ENCODE measurements at regions not wholly inside any gene's neighbourhood (a gene's known extent, or its start where the extent isn't known, plus 50 kb on each side); places are given as distances from the start of the nearest gene placed in this dataset.

DNA sequence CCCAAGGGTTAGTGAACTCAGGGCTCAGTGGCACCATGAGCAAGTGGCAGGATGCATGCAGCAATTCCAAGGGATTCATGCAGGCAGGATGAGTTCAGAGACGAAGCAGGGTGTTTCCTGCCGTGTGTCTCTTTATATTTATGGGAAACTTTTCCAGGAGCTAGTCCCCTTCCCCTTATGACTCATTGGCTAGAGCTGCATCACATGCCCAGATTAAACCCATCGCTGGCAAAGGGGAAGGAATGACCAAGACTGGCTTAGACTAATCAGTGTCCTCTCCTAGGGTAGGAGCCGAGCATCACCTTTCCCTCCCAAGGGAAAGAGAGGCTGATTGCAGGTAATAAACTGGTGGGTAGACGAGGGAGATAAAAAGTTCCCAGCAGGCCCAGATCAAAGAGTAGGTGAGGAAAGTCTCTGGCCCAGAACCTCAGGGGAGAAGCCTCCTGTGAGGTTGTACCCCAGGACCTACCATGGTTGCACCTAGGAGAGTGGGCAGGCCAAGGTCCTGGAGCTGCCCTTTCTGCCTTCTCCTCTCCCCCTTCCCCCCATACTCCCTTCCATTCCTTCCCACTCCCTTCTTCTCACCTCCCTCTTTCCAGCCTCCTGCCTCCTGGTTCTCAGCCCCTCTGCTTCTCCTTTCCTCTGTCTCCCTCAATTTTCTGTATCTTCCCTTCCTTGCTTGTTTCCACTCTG is 67.8 kb upstream of the ITGA11 start:
- no peak for DNase-seq (ENCODE audit: extremely low read depth in 1 of 11, low read depth in 9 of 11, low spot score in 4 of 11)

DNA sequence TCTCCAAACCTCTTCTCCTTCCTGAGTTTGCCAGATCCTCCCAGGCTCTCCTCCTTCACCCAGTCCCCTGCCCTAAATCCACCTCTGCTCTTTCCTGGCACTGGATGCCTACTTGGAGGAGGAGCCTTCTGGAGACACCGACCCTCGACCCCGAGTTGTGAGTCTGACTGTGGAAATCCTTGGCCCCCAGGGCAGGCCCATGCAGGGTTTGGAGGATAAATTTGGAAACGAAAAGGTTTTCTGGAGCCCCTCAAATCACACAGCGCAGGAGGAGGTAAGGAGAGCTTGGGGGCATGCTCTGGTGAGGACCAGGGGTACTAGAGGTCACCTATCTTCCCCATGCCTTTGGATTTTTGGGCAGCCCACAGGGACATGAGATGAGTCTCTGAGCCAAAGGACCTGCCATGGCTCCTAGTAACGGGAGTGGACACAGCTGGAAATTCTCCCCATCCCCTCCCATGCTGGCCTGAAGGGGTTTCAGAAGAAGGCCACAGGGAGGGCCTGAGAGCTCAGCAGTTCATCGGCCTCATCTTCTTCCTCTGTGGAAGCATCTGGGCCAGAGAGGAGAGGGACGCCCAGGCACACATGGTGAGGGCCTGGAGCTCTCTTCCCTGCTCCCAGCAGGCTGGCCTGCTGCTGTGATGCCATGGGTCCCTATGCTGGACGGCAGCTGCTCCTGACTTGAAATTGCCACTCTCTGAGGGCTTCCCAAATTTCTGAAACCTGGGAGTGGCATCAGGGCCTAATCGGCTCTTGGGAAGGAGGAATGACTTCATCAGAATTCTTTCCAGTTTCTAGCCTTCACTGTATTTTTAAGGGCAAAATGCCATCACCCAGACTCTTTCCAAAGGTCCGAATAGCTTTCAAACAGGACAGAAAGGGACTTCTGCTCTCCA is 68.6 kb upstream of the ITGA11 start:
- DNase-seq (ENCODE audit: extremely low read depth in 1 of 11, low read depth in 9 of 11, low spot score in 4 of 11): no peak

DNA sequence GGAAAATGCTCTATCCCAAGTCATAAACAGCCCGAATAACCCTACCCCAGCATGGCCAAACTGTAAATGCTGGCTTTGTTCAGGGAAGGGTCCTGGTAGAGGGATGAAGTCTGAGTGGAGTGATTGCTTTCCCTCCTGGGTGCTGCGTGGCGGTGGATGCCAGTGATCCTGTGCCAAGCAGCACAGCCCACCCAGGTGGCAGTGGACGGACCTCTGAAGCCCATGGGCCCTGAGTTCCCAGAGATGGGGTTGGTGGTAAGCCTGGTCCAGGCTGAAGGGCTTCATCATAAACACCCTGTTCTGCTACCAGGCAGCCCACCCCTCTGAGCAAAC is 69.3 kb upstream of the ITGA11 start:
- DNase-seq (ENCODE audit: extremely low read depth in 1 of 11, low read depth in 9 of 11, low spot score in 4 of 11): no peak

DNA sequence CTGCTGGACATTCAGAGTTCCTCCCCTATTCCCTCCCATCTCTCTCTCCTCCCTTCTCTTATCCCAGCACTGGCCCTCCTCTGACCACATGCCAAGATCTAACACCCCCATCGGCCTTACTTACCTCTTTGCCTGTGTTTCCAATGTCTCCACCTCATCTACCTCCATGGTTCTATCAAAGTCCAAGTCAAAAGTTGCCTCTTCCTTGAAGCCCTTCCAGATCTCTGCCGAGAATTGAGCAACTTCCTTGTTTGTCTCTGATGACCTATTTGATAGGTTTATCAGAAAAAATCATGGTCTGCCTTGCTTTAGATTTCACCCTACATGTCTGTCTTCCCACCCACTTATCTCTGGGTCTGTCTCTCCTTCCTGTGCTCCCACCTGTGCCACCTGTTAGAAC is 69.7 kb upstream of the ITGA11 start:
- DNase-seq (ENCODE audit: extremely low read depth in 1 of 11, low read depth in 9 of 11, low spot score in 4 of 11): no peak

DNA sequence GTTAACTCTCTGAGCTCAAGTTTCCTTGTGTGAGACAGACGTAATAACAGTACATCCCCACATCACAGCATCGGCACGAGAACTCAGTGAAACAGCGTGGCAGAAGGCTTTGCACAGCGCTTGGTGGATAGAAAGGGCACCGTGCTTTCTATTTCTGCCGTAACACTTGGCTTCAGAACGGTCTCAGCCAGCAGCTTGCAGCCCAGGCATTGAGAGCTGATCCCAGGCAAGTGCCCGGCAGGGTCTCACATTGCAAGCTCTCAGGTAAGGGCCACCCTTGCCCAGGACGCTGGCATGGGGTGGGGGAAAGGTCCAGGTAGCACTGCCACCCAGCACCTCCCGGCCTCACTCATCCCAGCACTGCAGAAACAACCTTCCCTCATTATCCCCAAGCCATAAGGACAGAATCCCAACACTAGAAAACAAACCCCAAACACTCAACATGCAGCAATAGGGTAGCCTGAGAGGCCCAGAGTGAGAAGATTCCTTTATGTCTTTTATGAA is 70.5 kb upstream of the ITGA11 start:
- no peak for DNase-seq (ENCODE audit: extremely low read depth in 1 of 11, low read depth in 9 of 11, low spot score in 4 of 11)

DNA sequence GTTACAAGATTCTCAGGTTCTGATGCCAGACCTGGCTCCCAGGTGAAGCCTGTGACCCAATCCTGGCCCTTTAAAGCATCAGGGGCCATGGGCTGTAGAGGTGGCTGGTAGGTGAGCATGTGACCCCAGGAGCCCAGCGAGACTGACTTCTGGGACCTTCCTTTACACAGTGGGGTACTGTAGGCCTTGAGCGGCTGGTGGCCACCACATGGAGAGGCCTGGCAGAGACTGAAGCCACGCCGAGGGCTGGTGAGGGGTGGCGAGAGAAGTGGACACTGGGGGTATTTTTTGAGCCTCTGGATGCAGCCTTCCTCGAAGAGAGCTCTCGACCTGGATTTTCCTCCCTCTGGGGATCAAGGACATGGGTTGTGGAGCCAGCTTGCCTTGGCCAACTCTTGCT is 71.2 kb upstream of the ITGA11 start:
- no peak for DNase-seq (ENCODE audit: extremely low read depth in 1 of 11, low read depth in 9 of 11, low spot score in 4 of 11)

DNA sequence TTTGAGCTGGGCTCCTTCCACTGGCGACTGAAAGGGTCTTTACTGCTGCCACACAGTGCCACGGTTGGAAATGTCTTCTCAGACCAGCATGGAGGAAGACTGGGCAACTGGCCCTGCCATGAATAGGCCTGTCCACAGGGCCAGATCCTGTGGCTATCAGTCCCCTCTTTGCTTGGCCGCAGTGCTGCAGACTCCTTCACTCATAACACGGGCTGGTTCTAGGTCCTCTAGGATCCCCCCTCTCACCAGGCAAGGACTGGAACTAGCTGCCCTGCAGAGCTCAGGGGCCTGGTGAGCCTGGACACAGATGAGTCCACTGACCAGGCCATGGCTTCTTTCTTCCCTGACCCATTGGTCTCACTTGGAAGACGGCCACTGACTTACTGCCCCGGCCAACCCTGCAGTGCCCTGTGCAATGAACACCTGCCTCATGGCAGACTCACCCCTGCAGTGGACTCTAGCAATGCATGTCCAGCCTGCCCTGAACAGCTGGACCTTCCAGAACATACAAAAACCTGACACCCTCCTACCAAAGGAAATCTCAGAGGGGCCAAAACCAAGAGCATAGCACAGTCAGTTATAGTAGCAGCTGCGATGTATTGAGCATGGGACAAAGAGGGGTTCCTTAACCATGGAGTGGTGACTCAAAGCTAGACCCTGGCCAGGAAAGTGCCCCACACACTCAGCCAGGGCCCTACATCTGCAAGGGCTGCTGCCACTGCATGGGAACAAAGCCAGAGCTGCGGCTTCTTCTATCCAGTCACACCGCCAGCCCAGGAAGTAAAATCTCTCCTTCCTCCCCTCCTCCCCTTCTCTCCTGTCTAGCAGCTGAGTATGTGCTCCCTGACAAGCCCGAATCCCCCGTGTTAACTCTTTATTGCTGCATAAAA is 72.1 kb upstream of the ITGA11 start:
- no peak for DNase-seq (ENCODE audit: extremely low read depth in 1 of 11, low read depth in 9 of 11, low spot score in 4 of 11)

DNA sequence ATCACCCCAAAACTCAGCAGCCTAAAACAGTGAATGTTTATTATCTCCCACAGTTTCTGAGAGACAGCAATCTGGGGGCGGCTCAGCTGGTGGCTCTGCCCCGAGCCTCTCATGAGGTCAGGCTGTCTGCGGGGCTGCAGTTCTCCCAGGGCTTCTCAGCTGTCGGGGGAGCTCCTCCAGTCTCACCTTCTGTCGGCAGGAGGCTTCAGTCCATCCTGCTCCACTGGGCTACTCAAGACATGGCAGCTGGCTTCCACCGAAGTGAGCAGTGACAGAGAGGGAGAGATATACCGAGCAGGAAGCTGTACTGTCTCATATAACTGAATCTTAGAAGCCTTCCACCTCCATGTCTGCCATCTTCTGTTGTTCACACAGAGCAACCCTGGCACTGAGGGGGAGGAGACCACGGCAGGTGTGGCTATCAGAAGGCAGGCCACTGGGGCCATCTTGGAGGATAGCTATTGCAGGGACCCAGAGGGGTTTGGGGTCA is 72.8 kb upstream of the ITGA11 start:
- no peak for DNase-seq (ENCODE audit: extremely low read depth in 1 of 11, low read depth in 9 of 11, low spot score in 4 of 11)

DNA sequence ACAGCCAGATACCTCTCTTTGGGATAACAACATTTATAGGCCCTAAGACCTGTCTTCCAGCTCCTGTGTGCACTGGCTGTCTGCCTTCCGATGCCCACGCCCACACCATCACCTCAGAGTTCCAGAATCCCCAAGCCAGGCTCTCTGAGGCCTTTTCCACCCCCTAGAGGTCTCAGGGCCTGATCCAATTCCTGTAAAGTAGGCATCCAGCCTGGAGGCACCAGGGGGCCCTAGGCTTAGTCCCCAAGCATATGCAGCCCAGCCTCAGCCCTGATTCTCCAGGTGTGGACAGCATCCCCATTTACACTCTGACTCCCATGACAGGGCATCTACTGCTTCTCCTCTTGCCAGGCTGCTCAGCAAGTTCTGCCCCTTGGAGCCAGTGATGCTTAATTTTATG is 72.7 kb upstream of the CORO2B start:
- DNase-seq (ENCODE audit: extremely low read depth in 1 of 11, low read depth in 9 of 11, low spot score in 4 of 11): no peak

DNA sequence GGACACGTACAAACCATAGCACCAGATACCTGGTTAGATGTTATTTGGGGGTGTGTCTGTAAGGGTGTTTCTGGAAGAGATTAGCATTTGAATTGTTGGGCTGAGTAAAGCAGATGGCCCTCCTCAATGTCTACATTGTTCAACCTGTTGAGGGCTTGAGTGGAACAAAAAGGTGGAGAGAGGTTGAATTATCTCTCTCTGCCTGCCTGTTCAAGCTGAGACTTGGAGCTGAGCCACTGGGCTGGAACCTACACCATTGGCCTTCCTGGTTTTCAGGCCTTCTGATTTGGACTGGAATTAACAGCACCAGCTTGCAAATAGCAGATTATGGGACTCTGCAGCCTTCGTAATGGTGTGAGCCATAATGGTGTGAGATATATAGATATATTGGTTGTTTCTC is 71.3 kb upstream of the CORO2B start:
- no peak for DNase-seq (ENCODE audit: extremely low read depth in 1 of 11, low read depth in 9 of 11, low spot score in 4 of 11)

DNA sequence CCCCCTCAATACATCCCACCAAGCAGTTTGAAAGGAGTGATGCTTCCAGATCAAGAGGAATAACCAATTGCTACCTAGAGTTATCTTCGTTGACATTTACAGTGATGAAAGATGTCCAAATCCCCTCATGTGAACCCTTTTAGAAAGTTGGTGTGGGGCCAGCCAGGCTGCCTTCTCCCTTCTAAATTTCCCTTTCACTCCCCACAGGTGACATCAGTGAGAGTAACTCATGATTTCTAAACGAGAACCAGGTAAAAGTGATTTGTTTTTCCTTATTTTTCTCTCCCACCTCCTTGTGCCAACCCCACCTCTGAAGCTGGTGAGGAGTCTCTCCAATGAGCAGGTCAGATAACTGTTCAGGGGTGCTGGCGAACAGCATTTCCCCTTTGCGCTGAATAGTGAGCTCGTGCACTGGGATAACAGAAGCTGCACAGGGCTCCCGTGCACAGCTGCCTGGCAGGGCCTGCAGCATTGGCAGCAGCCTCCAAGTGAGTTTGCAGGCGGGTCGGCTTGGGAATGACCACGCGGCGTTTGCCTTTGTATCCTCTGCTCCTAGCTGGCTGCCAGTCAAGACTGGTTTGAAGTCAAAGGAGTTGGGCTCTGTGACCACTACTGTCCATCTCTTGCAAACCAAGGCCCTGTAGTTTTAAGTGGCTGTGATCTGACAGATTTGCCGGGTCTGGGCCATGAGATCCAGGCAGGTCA is 70.2 kb upstream of the CORO2B start:
- no peak for DNase-seq (ENCODE audit: extremely low read depth in 1 of 11, low read depth in 9 of 11, low spot score in 4 of 11)

DNA sequence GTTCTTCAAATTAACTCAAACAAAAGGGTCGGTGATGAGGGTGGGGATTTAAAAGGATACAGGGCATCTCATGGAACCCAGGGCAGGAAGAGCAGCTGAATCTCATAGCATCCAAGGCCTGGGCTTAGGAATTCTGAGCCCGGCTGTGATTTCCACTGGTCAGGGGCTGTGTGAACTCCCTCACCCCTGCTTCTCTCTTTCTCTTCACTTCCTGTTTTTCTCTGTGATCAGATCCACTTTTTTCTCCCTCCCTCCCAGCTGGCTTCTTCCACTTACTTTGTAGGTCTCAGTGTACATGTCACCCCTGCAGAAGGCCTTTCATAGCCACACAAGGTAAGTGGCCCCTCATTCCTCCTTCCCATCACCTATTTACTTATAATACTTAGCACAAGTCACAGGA is 68.2 kb upstream of the CORO2B start:
- DNase-seq (ENCODE audit: extremely low read depth in 1 of 11, low read depth in 9 of 11, low spot score in 4 of 11): no peak

DNA sequence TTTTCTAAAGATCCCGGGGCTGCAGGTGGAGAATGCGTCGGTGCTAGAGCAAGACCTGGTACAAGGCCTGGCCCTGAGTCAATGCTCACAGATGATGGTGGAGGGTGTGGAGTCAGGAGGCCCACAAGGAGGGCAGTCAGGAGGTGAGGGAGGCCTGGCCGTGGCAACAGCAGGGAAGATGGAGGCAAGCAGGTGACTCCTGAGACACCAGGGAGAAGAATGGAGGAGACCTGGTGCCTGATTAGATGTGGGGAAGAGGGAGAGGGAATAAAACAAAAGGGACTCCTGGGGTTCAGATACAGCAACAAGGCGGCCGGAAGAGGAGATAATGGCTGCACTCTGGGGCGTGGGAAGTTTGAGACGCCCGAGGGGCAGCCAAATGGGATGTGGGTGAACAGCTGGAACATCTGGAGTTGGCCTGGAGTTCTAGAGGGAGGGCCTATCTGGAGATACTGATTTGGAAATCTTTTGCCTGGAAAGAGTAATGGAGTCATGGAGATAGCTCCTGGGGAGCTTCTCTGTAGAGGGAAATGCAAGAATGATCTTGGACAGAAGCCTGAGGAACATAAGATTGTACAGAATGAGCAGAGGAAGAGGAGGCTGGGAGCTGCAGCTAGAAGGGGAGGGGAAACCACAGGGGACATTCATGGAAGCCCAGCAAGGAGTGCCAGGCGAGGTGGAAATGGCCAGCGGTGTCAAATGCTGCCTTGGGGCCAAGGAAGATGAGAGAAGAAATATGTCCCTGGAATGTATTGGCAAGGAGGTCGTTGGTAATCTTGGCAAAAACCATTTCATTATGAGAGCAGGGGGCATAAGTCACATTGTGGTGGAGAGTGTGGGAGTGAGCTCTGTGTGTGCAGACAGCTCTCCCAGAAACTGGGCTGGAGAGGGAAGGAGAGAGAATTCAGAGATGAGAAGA is 67.5 kb upstream of the CORO2B start:
- DNase-seq (ENCODE audit: extremely low read depth in 1 of 11, low read depth in 9 of 11, low spot score in 4 of 11): no peak

DNA sequence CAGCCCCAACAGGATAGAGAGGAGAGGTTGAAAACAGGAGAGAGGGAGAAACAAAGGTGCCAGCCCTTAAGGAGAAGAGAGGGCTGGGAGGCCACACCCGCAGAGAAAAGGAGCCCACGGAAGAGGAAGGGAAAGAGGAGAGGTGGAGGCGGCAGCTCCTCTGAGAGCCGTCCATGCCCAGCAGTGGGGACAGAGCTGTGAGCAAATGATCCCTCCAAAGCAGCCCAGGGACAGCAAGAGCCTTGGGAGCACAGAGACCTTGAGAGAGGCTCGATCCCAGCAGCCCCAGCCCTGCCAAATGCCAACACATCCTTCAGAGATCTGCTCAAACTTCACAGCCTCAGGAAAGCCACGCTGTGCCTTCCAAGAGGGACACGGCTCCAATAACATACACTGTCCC is 66.7 kb upstream of the CORO2B start:
- no peak for DNase-seq (ENCODE audit: extremely low read depth in 1 of 11, low read depth in 9 of 11, low spot score in 4 of 11)

DNA sequence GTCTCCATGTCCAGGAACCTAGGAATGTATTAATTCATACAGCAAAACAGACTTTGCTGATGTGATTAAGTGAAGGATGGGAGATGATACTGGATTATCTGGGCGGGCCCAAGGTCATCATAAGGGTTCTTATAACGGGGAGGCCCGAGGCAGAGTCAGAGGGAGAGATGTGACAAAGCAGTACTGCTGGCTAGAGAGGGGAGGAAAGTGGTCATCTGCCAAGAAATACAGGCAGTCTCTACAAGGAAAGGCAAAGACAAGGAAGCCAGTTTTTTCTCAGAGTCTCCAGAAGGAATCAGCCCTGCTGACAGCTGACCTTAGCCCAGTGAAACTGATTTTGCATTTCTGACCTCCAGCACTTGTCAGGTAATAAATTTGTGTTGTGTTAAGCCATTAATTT is 66.2 kb upstream of the CORO2B start:
- DNase-seq (ENCODE audit: extremely low read depth in 1 of 11, low read depth in 9 of 11, low spot score in 4 of 11): peak in 6 of 11 donors; percentile 15 to 39 (median 22)

DNA sequence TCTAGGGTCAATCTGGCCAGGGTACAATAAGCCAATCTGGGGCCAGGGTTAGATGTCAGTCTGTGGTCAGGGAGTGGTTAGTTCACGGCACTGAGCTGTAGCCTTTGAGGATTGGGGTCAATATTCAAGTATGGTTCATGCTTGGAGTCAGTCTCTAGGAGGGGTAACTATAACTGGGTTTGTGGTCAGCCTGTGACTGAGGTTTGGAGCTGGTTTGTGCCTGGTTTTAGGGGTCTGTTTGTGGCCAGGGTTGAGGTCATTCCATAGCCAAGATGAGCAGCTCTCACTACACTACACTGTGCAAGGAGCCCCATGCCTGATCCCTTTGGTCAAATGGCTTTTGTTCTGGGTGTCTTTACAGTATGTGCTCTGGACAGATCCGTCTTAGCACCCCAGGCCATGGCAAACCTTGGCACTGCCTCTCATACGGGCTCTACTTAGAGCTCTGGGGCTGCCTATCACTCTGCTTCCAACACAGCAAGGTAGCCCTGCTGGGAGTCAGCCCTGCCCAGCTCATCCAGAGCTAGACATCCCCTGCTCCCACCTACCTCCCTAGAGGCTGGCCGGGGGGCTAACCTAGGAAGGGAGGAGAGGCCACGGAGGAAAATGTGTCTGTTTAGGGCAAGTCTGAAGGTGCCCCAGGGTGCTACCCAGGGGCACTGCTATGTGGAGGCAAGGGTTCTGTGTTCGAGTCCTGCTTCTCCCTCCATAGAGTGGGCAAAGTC is 63.3 kb upstream of the CORO2B start:
- DNase-seq (ENCODE audit: extremely low read depth in 1 of 11, low read depth in 9 of 11, low spot score in 4 of 11): no peak

DNA sequence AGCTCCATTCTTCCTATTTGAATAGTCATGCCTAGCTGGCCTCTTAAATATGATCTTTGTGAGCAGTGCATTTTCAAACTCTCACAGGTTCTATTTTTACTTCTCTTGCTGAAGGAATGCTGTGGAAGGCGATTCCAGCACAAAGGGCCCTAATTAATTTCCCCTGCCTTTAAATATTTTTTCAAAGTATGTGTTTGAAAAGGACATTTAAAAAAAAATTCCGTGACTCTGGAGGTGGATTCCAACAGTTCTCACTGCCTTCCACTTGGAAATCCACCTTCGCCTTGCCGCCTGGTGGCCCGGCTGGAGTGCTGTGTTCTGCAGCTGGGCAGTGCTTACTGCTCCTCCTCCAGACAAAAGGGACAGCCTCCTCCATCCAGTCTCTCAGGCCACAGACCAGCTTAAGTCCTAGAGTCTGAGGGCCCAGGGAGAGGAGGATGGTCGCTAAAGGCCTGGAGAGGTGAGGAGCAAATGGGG is 61.5 kb upstream of the CORO2B start:
- DNase-seq (ENCODE audit: extremely low read depth in 1 of 11, low read depth in 9 of 11, low spot score in 4 of 11): no peak

All from renal cortex interstitium (tissue), 11 donors.